Mesenchymal stem cell (in vitro differentiated cells and primary cell): ENCODE measurements at regions not wholly inside any gene's neighbourhood (a gene's known extent, or its start where the extent isn't known, plus 50 kb on each side); places are given as distances from the start of the nearest gene placed in this dataset.

Experiments
- DNase-seq: peaks from one replicate; pipeline ENCODE4 v3.0.0-alpha.2; 2013
- H2AFZ ChIP-seq: one replicate; pipeline ENCODE4 v1.6.1; 2013; ENCODE audit warnings: low read depth, mild to moderate bottlenecking, control low read depth, inconsistent platforms, low read length, moderate library complexity
- H2AK5ac ChIP-seq: 2 replicates; pipeline ENCODE4 v1.6.1; 2013; ENCODE audit warnings: low read length, moderate library complexity, mild to moderate bottlenecking, inconsistent platforms; ENCODE audit not compliant: severe bottlenecking
- H2BK120ac ChIP-seq: one replicate; pipeline ENCODE4 v1.6.1; 2013; ENCODE audit warnings: low read depth, mild to moderate bottlenecking, inconsistent platforms, low read length, moderate library complexity
- H2BK12ac ChIP-seq, 2 experiments: one replicate each; pipeline ENCODE4 v1.6.1; 2013; ENCODE audit warnings: inconsistent platforms in 2 of 2, low read length in 2 of 2, mild to moderate bottlenecking in 2 of 2, moderate library complexity in 2 of 2, control low read depth in 1 of 2
- H2BK15ac ChIP-seq: one replicate; pipeline ENCODE4 v1.6.1; 2013; ENCODE audit warnings: mild to moderate bottlenecking, low read depth, inconsistent platforms; ENCODE audit not compliant: poor library complexity, severe bottlenecking
- H2BK5ac ChIP-seq: 2 replicates; pipeline ENCODE4 v1.6.1; 2013; ENCODE audit warnings: low read depth, mild to moderate bottlenecking, low read length, control low read depth, inconsistent platforms; ENCODE audit not compliant: poor library complexity, severe bottlenecking
- H3K14ac ChIP-seq, 2 experiments: one replicate each; pipeline ENCODE4 v1.6.1; 2013; ENCODE audit warnings: inconsistent platforms in 2 of 2, low read length in 2 of 2, control low read depth in 1 of 2, mild to moderate bottlenecking in 1 of 2, moderate library complexity in 1 of 2
- H3K18ac ChIP-seq, 2 experiments: one replicate each; pipeline ENCODE4 v1.6.1; 2013; ENCODE audit warnings: inconsistent platforms in 2 of 2, low read length in 2 of 2, control low read depth in 1 of 2, low read depth in 1 of 2, mild to moderate bottlenecking in 1 of 2
- H3K23ac ChIP-seq, 2 experiments: one replicate each; pipeline ENCODE4 v1.6.1; 2013; ENCODE audit warnings: inconsistent platforms in 2 of 2, low read length in 2 of 2, mild to moderate bottlenecking in 2 of 2, moderate library complexity in 2 of 2, control low read depth in 1 of 2
- H3K27ac ChIP-seq: 2 replicates; pipeline ENCODE4 v1.5.1; 2013; ENCODE audit warnings: mild to moderate bottlenecking, moderate library complexity, low read length, control low read depth, inconsistent platforms; ENCODE audit not compliant: poor library complexity, severe bottlenecking
- H3K27me3 ChIP-seq, 2 experiments: 2 replicates each; pipeline versions ENCODE4 v1.6.1 to v1.7.0; 2013; ENCODE audit warnings: low read length in 2 of 2, mild to moderate bottlenecking in 2 of 2, moderate library complexity in 2 of 2, control low read depth in 1 of 2, inconsistent platforms in 1 of 2; ENCODE audit not compliant: control insufficient read depth in 1 of 2, insufficient read depth in 1 of 2
- H3K36me3 ChIP-seq, 2 experiments: 2 replicates each; pipeline versions ENCODE4 v1.6.1 to v1.7.0; 2013; ENCODE audit warnings: low read length in 2 of 2, control low read depth in 1 of 2, inconsistent platforms in 1 of 2, low read depth in 1 of 2, mild to moderate bottlenecking in 1 of 2; ENCODE audit not compliant: insufficient read depth in 2 of 2, control insufficient read depth in 1 of 2
- H3K4ac ChIP-seq, 2 experiments: one replicate each; pipeline ENCODE4 v1.6.1; 2013; ENCODE audit warnings: inconsistent platforms in 2 of 2, low read length in 2 of 2, mild to moderate bottlenecking in 2 of 2, moderate library complexity in 2 of 2, control low read depth in 1 of 2, low read depth in 1 of 2
- H3K4me1 ChIP-seq: 2 replicates; pipeline ENCODE4 v1.6.1; 2013; ENCODE audit warnings: low read depth, low read length, control low read depth; ENCODE audit not compliant: control insufficient read depth, insufficient read depth
- H3K4me2 ChIP-seq: 2 replicates; pipeline ENCODE4 v1.6.1; 2013; ENCODE audit warnings: low read length, mild to moderate bottlenecking, inconsistent platforms; ENCODE audit not compliant: poor library complexity, severe bottlenecking
- H3K4me3 ChIP-seq, 2 experiments: 2 replicates each; pipeline versions ENCODE4 v1.5.1 to v1.7.0; 2013; ENCODE audit warnings: low read length in 2 of 2, mild to moderate bottlenecking in 2 of 2, control low read depth in 1 of 2, low read depth in 1 of 2; ENCODE audit not compliant: insufficient read depth in 1 of 2
- H3K79me1 ChIP-seq: replicated peaks from 2 replicates; pipeline ENCODE4 v1.6.1; 2013; ENCODE audit warnings: mild to moderate bottlenecking, control low read depth, low read length, inconsistent platforms; ENCODE audit not compliant: poor library complexity, severe bottlenecking
- H3K9ac ChIP-seq: 2 replicates; pipeline ENCODE4 v1.7.0; 2013; ENCODE audit warnings: mild to moderate bottlenecking, low read length, moderate library complexity
- H3K9me3 ChIP-seq: 2 replicates; pipeline ENCODE4 v1.7.0; 2013; ENCODE audit warnings: mild to moderate bottlenecking, low read length; ENCODE audit not compliant: control insufficient read depth
- H4K8ac ChIP-seq: one replicate; pipeline ENCODE4 v1.6.1; 2013; ENCODE audit warnings: inconsistent platforms, mild to moderate bottlenecking, low read length, moderate library complexity
- H4K91ac ChIP-seq: one replicate; pipeline ENCODE4 v1.6.1; 2013; ENCODE audit warnings: mild to moderate bottlenecking, low read length, inconsistent platforms
- WGBS: methylation state at CpG from one replicate; pipeline ENCODE4 v1.1.7; 2013; ENCODE audit warnings: mixed read lengths; 5-methylcytosine and 5-hydroxymethylcytosine counted together

DNA sequence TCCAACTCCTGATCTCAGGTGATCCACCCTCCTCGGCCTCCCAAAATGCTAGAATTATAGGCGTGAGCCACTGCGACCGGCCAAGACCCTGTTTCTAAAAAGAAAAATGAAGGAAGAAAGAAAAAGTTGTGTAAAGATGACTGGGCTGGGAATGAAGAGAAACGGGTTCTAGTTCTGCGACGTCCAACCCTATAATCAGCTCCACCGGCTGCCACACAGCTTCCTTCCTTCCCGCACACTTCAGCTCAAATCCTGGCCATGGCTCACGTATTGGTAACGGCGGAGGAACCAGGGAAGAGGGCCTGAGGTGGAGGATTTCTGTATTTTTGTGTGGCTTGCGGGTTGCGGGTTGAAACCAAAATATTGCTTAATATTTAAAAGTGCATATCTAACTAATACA, 88.1 kb downstream of the MYL12B start:
- Histone ChIP-seq H4K8ac (no peak overlapping the region), H3K18ac (no peak overlapping the region), H3K79me1 (no peaks in the 10 kb centered on the region), H2BK120ac (no peak overlapping the region), H3K9ac (no peak overlapping the region), H3K14ac (no peak overlapping the region), H3K4me1 (peaks cover 3% of the 10 kb centered on the region), H2BK12ac (no peak overlapping the region), H3K36me3 (no peaks in the 10 kb centered on the region), H3K23ac (no peak overlapping the region), H3K27ac (no peak overlapping the region), H3K4me3 (no peak overlapping the region), H3K4me2 (no peak overlapping the region), H2AFZ (no peak overlapping the region), H2BK15ac (no peak overlapping the region), H3K9me3 (no peaks in the 10 kb centered on the region), H4K91ac (no peak overlapping the region), H3K4ac (no peak overlapping the region), H2BK5ac (no peak overlapping the region), H3K27me3 (no peaks in the 10 kb centered on the region), H2AK5ac (no peak overlapping the region)
- WGBS = 100% methylated on average over 7 of the region's 14 CpGs
- DNase-seq = no peak

- Histone ChIP-seq H3K18ac (no peak overlapping the region), H3K36me3 (no peaks in the 10 kb centered on the region), H4K91ac (no peak overlapping the region), H2BK12ac (no peak overlapping the region), H3K79me1 (no peaks in the 10 kb centered on the region), H2BK120ac (no peak overlapping the region), H2BK5ac (no peak overlapping the region), H2BK15ac (no peak overlapping the region), H3K4me1 (peaks cover 3% of the 10 kb centered on the region), H3K4ac (no peak overlapping the region), H3K4me2 (no peak overlapping the region), H3K27me3 (no peaks in the 10 kb centered on the region), H3K23ac (no peak overlapping the region), H4K8ac (no peak overlapping the region), H3K14ac (no peak overlapping the region), H3K27ac (no peak overlapping the region), H2AFZ (no peak overlapping the region), H3K9me3 (no peaks in the 10 kb centered on the region), H3K4me3 (no peak overlapping the region), H2AK5ac (no peak overlapping the region), H3K9ac (no peak overlapping the region)
- no peak for DNase-seq
- WGBS = 79% methylated on average over 10 of the region's 11 CpGs
These were observed 88.9 kb downstream of the MYL12B start for GRCh38 chr18:3350566-3351527.

- H3K9me3 ChIP-seq = no peaks in the 10 kb centered on the region
- H2AK5ac ChIP-seq = no peak overlapping the region
- H2BK15ac ChIP-seq = no peak overlapping the region
- H3K14ac ChIP-seq = no peak overlapping the region
- H3K27me3 ChIP-seq = no peaks in the 10 kb centered on the region
- no peak for DNase-seq
- H3K18ac ChIP-seq = no peak overlapping the region
- no peak overlapping the region for H2BK12ac ChIP-seq
- no peak overlapping the region for H3K27ac ChIP-seq
- 71% methylated on average over 2 of the region's 4 CpGs for WGBS
- H4K8ac ChIP-seq = no peak overlapping the region
- H3K4ac ChIP-seq = no peak overlapping the region
- H3K36me3 ChIP-seq = no peaks in the 10 kb centered on the region
- H4K91ac ChIP-seq = no peak overlapping the region
- no peak overlapping the region for H3K23ac ChIP-seq
- no peak overlapping the region for H3K9ac ChIP-seq
- no peak overlapping the region for H2BK5ac ChIP-seq
- no peak overlapping the region for H3K4me2 ChIP-seq
- no peaks in the 10 kb centered on the region for H3K79me1 ChIP-seq
- H2BK120ac ChIP-seq = no peak overlapping the region
- no peak overlapping the region for H2AFZ ChIP-seq
- H3K4me1 ChIP-seq = peaks cover 3% of the 10 kb centered on the region
- H3K4me3 ChIP-seq = no peak overlapping the region
These were observed 92.6 kb downstream of the MYL12B start for GRCh38 chr18:3354506-3354905.

DNA sequence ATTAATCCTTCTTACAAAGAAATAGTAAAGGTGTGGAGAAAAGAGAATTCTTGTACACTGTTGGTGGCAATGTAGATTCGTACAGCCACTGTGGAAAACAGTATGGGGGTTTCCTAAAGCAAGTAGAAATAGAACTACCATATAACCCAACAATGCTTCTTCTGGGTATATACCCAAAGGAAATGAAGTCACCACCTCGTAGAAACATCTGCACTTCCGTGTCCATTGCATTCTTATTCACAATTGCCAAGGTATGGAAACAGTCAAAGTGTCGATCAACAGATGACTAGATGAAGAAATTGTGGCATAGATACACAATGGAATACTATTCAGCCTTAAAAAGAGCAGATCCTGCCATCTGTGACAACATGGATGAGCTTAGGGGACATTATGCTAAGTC, 93.4 kb upstream of the TGIF1 start:
- H3K4me2 ChIP-seq = no peak overlapping the region
- WGBS = 96% methylated on average over 4 of the region's 4 CpGs
- no peak overlapping the region for H2AFZ ChIP-seq
- H3K36me3 ChIP-seq = no peaks in the 10 kb centered on the region
- no peak overlapping the region for H3K18ac ChIP-seq
- no peak overlapping the region for H3K4ac ChIP-seq
- H3K14ac ChIP-seq = no peak overlapping the region
- H3K9me3 ChIP-seq = no peaks in the 10 kb centered on the region
- H2BK15ac ChIP-seq = no peak overlapping the region
- H2BK12ac ChIP-seq = no peak overlapping the region
- H3K27me3 ChIP-seq = no peaks in the 10 kb centered on the region
- H4K91ac ChIP-seq = no peak overlapping the region
- no peak overlapping the region for H3K23ac ChIP-seq
- no peak overlapping the region for H3K4me3 ChIP-seq
- no peak for DNase-seq
- H3K4me1 ChIP-seq = no peaks in the 10 kb centered on the region
- H2AK5ac ChIP-seq = no peak overlapping the region
- no peak overlapping the region for H2BK120ac ChIP-seq
- no peaks in the 10 kb centered on the region for H3K79me1 ChIP-seq
- no peak overlapping the region for H2BK5ac ChIP-seq
- H4K8ac ChIP-seq = no peak overlapping the region
- no peak overlapping the region for H3K27ac ChIP-seq
- H3K9ac ChIP-seq = no peak overlapping the region
